Stimulated activated CD4-positive, alpha-beta T cell treated with anti-CD3 and anti-CD28 coated beads, Interleukin-1b, Interleukin-23, amount 100 ng/mL, for 4 hours (primary cell): ENCODE measurements at regions not wholly inside any gene's neighbourhood (a gene's known extent, or its start where the extent isn't known, plus 50 kb on each side); places are given as distances from the start of the nearest gene placed in this dataset.
"Not testable (repeated sequence)": the region's sequence is repeated elsewhere in the genome, so short reads cannot be mapped to it uniquely, and the experiment has no call there.

Experiments used
- DNase-seq, 2 donors: peaks; one replicate each; pipeline ENCODE4 v3.0.0-alpha.2; 2020; ENCODE audit warnings: low read depth in 2 of 2

DNA sequence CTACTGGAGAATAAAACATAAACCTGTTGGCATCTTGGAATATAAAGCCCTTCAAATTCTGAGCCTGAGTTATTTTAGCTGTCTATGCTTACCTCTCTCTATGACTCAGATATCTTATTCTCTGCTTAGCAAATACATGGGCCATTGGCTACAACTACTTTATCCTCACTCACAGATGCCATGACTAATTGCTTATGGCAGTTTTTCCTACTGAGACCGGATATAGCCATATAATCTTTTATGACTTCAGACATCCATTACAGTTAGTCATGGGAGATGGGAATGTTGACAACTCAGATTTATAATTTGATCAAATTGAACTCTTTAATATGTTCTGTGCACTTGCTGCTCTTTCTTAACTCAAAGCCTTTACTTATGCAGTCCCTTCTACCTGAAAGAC lies 502.4 kb upstream of the ATP2B1 start:
- DNase-seq, result no peak

- DNase-seq, result no peak
Observed at GRCh38 chr12:90209029-90209428, 500.4 kb upstream of the ATP2B1 start.

- DNase-seq, result not testable (repeated sequence)
Observed at GRCh38 chr12:90208379-90208778, 499.7 kb upstream of the ATP2B1 start.

DNA sequence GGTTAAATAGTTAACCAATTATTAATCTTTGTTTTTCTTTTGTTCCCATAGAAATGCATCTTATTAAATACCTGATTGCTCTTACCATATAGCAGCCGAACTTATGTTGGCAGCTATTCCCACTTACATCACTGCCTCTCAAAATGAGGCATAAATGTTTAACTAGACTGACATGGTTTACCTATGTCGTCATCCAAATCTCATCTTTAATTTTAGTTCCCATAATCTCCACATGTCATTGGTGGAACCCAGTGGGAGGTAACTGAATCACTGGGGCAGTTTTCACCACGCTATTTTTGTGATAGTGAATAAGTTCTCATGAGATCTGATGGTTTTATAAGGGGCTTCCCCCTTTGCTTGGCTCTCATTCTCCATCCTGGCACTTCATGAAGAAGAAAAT lies 499.2 kb upstream of the ATP2B1 start:
- no peak for DNase-seq

DNA sequence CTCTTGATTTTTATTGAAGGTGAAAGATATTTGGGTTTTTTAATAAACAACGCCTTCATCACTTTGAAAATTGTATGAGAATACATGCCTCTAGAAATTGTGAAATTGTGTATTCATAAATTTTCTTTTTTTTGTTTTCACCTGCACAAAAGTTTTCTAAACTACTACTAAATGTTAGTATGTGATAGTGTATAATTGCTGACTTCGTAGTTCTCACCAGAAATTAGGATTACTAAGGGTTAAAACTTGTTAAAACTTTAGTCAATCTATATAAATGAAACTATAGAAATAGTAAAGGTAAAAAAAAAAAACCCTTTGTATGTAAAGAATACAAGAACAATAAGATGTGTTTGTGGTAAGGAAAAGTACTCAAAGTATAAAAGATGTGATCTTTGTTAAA lies 496.5 kb upstream of the ATP2B1 start:
- no peak for DNase-seq

GRCh38 chr12:90203556-90203955 lies 494.9 kb upstream of the ATP2B1 start:
- no peak for DNase-seq

DNA sequence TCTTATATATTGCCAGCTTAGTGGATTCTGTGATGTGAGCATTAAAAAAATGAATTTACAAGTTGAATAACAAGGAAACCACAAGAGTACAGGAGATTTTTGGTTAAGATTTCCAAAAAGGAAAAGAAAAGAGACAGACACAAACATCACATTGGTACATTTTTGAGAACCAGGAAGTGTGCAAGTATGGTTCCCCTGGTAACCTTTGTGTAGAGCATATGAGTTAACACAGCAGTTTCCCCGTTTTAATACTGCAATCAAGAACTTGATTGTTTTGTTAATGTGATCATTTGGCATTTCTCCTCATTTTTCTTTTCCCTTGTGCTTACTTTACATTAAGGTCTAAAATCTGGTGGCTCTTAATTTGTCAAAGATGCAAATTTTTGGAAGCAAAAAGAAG lies 490.4 kb upstream of the ATP2B1 start:
- DNase-seq, result no peak

DNA sequence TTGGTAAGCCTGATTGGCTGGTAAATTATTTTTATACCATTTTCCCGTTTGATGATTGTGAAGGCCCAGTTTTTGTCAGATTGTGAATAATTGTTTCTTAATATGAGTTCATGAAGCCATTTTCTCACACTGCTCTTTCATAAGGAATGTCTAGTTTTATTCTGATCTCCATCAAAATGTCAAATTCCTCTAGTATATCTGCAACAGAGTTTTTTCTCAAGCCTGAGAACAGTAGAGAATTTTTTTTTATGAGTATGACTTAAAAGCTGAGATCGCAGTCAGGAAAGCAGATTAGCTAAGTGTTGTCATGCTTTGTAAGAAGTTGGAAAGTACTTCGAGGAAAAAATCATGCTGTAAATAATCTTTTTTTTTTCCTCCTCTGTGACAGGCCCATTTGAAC lies 484.9 kb upstream of the ATP2B1 start:
- DNase-seq, result no peak

GRCh38 chr12:90188857-90189256 lies 480.2 kb upstream of the ATP2B1 start:
- no peak for DNase-seq

GRCh38 chr12:90183201-90183600 lies 474.6 kb upstream of the ATP2B1 start:
- DNase-seq, result no peak

- DNase-seq, result no peak
Observed at GRCh38 chr12:90181216-90181615, 472.6 kb upstream of the ATP2B1 start.

DNA sequence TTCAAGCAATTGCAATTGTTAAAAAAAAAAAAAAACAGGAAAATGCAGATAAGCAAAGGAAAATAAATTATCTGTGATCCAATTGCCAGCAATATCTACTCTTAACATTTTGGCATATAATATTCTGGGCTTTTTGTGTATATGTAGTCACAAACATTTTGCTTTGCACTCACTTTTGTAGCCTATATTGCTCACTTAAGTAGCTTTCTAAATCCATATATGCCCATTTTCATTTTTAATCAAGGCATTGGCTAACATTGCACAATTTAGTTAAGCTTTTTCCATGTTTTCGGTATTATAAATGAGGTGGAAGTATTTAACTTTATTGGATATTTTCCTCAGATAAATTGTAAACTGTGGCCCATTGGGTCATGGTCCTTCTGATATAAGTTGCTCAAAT lies 466.3 kb upstream of the ATP2B1 start:
- DNase-seq, result no peak

- no peak for DNase-seq
Observed at GRCh38 chr12:90174198-90174510, 465.5 kb upstream of the ATP2B1 start.

DNA sequence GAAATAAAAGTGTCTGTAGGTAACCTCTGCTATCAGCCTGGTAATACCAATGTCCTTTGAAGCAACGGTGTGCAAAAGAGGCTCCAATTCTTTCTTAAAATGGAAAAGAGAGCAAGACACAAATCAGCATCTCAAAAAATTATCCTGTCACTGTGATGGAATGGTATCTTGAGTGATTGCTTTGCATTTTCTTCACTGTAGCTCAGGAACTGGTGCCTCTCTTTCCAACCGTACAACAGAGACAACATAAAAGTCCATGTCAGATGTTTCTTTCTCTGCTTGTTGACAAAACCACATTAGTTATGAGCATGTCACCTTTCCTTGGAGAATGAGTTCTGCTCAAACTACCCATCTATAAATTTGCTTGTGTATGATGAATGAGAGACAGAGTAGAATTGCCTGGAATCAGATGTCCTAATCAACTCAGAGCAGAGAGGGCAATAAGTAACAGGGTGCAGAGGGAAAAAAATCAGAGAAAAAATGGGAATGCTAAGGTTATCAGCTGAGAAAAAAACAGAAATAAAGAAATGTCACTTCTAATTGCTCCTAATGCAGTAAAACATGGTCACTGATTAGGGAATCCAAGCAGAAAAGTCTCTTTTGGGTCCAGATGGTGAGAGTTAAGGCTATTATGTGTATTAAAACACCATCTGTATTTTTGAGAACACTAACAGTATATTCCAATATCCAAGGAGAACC lies 465.0 kb upstream of the ATP2B1 start:
- no peak for DNase-seq

GRCh38 chr12:90172524-90172923 lies 463.9 kb upstream of the ATP2B1 start:
- DNase-seq, result no peak

DNA sequence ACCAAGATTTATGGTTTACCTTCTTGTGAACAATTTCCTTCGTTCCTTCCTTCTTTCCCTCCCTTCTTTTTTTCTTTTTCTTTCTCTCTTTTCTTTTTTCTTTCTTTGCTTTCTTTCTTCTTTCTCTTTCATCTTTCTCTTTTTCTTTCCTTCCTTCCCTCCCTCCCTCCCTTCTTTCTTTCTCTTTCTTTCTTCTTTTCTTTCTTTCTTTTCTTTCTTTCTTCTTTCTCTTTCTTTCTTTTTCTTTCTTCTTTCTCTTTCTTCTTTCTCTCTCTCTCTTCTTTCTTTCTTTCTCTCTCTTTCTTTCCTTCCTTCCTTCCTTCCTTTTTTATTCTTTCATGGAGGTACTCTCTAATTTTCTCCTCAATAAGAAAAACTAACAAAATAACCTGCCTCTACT lies 462.1 kb upstream of the ATP2B1 start:
- no peak for DNase-seq

- no peak for DNase-seq
Observed at GRCh38 chr12:90167518-90168208, 459.0 kb upstream of the ATP2B1 start.

DNA sequence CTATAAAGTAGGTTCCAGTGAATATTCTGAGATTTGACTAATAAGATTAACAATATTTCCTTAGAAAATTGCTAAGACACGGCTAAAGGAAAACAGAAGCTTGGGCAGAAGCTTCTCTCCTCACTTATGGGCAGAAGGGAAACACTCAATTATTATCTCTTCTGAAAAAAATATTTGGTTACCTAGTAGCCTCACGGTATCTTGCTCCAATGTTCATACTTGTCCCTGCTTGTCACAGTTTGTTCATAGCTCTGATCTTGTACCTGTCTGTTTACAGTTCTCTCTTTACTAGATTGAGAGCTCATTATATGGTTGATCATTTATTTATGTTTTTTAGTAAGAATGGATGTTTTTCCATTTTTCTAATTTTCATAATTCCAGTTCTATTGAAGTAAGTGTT lies 458.0 kb upstream of the ATP2B1 start:
- no peak for DNase-seq

DNA sequence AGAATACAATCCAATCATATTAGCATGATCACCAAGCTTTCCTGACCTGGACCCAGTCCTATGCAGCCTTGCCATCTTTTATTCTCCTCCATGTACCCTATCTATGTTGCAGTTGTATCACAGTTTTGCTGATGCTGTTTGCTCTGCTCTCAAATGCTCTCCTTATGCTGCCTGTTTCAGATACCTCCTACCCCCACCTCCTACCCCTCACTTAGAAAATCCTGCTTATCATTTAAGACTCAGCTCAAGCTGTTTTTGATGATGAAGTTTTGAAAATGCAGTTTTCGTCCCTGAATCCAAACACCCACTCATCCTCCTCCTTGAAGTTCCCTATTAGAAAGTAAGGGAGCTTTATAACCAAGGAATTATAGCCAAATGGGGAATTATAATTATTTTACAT lies 457.4 kb upstream of the ATP2B1 start:
- DNase-seq, result no peak

- no peak for DNase-seq
Observed at GRCh38 chr12:90163975-90164374, 455.3 kb upstream of the ATP2B1 start.

- no peak for DNase-seq
Observed at GRCh38 chr12:90153827-90154226, 445.2 kb upstream of the ATP2B1 start.

DNA sequence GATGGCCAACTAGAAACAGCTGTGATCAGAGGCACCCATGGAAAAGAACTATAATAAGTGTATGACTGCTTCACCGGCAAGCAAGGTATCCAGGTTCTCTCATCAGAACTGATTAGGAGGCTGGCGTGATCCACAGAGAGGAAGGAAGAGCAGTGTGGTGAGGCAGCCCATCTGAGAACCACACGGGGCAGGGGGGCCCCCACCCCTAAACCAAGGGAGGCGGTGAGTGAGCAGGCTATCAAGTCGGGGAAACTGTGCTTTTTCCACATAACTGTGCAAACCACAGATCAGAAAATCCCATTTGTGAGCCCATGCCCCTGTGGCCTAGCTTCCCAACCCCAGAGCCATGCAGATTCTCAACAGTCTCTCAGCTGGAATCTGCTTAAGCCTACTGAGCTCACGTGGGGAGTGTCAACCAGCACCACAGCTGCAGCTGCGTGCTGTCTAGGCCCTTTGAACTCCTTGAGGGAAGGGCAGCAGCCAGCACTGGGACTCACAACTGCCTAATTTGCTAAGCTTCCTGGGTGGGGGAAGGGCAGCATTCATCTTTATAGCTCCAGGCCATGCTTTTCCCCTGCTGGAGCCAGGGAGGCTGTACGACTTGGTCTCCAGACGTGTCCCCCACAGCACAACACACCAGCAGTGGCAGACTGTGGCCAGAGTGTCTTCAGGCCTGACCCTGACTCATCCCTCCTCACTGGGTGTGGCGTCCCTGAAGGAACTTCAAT lies 444.4 kb upstream of the ATP2B1 start:
- DNase-seq, result no peak

- DNase-seq, result no peak
Observed at GRCh38 chr12:90151491-90152015, 442.9 kb upstream of the ATP2B1 start.
